Hematopoietic multipotent progenitor cell treated with erythropoietin and hydrocortisone succinate and interleukin-3 and kit ligand, for 4 days (in vitro differentiated cells): ENCODE measurements at regions not wholly inside any gene's neighbourhood (a gene's known extent, or its start where the extent isn't known, plus 50 kb on each side); places are given as distances from the start of the nearest gene placed in this dataset.
"Not testable (repeated sequence)": the region's sequence is repeated elsewhere in the genome, so short reads cannot be mapped to it uniquely, and the experiment has no call there.

Source experiments
- DNase-seq: peaks from one replicate; pipeline ENCODE4 v3.0.0-alpha.2; 2015

DNA sequence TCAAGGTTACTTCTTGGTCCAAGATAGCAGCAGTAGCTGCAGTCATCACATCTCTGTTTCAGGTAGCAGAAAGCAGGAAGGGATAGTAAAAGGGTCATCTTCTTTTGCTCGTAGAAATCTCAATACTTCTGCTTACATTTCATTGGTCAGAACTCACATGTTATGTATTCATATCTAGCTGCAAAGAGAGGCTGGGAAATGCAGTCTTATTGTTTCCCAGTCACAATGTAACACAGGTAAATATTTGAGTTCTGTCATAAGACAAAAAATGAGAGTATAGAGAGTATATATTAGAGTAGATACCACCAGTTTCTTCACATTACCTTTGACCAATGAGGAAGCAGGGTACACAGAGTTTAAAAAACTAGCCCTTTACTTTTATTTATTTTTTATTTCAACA, 132.4 kb upstream of the ITGA6 start:
- DNase-seq = no peak

- no peak for DNase-seq
Measured at GRCh38 chr2:172295677-172296076, 131.7 kb upstream of the ITGA6 start.

- DNase-seq = no peak
Measured at GRCh38 chr2:172296267-172297046, 130.9 kb upstream of the ITGA6 start.

GRCh38 chr2:172297531-172297930, 129.9 kb upstream of the ITGA6 start:
- DNase-seq = no peak

DNA sequence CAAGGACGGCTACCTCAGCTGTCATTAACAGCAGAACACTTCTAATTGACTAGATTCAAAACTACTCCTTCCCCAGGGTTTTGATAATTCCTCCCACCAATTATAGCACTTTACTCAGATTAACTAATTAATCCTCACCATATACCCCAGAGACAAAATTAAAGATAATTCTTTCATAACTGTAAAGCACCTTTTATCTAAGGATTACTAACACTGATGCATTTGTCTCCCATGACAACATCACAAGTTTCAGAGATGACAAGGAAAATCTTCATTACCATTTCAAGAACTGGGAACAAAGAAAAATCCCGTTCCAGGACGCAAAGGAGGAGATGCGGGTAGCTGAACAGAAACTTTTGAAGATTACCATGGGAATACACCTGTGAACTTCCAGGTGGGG, 129.4 kb upstream of the ITGA6 start:
- DNase-seq = no peak

GRCh38 chr2:172299741-172300140, 127.6 kb upstream of the ITGA6 start:
- DNase-seq = no peak

DNA sequence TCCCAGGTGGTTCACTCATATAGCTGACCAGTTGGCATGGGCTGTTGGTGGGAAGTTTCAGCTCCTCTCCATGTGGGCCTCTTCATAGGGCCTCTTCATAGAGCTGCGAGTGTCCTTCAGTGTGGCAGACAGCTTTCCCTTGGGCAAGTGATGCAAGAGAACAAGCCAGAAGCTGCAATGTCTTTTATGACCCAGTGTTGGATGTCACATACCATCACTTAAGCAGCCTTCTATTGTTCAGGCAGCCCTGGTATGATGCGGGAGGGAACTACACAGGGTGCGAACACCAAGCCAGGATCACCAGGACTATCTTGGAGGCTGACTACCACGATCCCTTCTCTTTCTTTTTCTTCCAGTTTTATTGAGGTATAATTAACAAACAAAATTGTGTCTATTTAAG, 126.5 kb upstream of the ITGA6 start:
- no peak for DNase-seq

DNA sequence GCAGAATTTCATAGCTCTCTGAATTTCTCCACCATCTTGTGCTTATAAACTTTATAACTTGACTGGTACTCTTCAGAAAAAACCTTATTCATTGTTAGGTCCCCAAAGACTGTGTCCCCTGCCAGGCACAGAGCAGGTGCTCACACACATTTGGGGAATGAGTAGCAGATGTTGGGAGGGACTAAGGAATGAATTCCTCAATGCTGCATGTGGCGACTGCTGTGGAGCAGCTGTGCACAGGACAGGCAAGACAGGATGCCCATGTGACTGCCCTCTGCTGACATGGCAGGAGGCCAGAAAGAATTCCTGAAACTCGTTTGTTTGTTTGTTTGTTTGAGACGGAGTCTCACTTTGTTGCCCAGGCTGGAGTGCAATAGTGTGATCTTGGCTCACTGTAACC, 122.3 kb upstream of the ITGA6 start:
- no peak for DNase-seq

GRCh38 chr2:172307800-172308199, 119.6 kb upstream of the ITGA6 start:
- DNase-seq = peak; percentile 72

DNA sequence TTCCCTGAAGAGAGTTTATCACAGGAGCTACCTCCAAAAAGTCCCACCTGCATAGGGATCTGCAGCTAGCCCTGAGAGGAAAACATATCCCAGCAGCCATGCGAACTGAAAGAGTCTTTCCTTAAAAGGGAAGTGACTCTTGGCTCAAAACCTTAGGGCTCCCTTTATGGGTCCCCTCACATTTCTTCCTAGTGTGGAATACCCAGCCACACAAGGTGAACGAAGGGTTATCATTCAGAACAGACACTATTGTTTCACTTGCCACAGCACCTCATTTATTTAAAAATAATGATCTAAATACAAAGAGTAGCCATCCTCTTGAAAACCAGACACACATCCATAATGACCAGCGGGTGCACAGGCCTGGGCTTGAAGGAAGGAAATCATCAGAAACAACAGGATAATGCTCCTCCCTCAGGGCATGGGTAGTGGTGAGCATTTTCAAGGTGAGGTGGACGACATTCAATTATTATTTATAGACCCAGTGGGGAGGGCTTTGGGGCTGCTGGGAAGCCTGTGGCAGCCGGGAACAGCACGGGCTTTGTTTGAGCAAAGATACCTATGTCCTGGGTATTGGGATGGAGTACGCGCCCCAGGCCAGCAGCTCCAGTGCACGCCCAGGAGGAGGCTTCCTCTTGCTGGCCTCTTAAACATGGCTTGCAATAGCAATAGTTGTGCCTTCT, 119.0 kb upstream of the ITGA6 start:
- no peak for DNase-seq

DNA sequence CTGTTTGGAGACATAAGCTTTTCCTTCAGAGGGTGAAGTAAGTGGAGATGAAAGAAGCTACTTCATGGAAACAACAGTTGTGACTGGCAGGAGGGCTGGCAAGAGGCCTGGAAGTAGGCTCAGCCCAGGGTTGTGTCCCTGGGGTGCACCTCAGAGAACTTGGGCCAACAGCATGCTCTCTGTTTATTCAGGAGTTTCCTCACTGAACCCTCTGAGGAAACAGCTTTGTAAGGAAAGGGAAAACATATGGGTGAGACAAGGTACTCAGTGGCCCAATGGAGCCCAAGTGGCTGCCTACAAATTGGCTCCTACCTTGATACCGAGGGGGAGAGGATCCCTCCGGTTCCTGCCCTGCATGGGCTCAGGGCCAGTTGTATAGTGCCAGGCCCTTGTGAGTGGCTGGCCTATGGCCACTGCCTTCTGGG, 115.5 kb upstream of the ITGA6 start:
- no peak for DNase-seq

DNA sequence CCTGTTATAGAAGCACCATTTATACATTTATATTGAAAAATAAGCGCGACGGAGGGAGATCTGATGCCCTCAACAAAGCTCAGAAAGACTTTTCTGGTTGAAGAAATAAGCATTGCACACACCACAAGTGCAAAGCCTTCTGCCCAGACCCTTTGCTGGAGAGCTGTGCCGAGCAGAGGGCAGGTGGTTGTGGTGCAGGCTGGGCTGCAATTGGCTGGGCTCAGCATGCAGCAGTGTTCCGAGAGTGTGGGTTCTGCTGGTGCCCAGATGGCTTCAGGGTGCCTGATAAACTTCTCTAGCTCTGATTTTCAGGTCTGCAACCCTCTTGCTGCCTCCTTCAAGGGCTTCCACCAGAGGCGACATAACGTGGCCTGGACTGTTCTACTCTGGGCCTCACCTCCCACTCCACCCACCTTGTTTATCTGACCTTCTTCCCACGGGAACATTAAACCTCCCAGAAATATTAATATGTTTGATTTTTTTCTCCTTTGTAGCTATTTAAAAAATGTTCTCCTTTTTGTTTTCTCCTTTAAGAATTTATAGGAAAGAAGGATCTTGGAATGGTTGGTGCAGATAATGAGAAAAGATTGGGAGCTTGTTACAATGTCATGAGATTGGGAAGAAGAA, 113.6 kb upstream of the ITGA6 start:
- no peak for DNase-seq

DNA sequence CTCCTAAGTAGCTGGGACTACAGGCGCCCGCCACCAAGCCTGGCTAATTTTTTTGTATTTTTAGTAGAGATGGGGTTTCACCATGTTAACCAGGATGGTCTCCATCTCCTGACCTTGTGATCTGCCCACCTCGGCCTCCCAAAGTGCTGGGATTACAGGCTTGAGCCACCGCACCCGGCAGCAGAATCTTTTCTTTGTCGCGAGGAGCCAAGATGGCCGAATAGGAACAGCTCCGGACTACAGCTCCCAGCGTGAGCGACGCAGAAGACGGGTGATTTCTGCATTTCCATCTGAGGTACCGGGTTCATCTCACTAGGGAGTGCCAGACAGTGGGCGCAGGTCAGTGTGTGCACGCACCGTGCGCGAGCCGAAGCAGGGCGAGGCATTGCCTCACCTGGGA, 112.3 kb upstream of the ITGA6 start:
- DNase-seq = not testable (repeated sequence)

GRCh38 chr2:172322049-172322448, 105.3 kb upstream of the ITGA6 start:
- DNase-seq = no peak

- DNase-seq = no peak
Measured at GRCh38 chr2:172323256-172323655, 104.1 kb upstream of the ITGA6 start.

- no peak for DNase-seq
Measured at GRCh38 chr2:172323861-172324597, 103.4 kb upstream of the ITGA6 start.

- no peak for DNase-seq
Measured at GRCh38 chr2:172326211-172326509, 101.2 kb upstream of the ITGA6 start.

DNA sequence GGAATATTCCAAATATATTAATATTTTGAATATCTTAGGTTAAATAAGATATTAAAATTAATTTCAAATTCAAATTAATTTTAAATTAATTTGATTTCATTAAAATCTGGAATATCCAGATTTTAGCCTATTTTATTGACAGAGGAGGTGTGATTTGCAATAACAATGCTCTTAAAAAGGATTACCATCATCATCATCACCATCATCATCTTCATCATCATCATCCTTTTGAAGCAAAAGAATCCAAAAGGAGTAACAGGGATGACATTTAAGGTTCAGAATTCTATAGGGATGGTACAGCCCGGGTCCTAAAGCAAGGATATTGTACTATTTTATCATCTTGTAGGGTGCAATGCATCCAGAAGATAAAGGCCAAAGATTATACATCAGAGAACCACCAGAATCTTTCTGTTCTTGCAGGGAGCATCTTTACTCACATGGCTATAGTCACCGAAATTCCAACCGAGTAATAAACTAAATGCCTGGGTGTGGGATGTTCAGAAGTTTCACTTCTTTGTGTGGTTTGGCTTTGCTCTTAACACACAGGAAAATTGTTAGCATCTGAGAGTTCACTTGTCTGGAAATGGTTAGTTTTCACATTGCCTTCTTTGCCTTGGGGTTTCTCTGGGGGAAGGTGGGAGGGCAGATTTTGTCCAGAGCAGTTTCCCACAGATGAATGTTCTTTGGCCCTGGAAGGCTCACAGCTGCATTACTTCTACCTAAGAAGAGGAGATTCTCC, 99.1 kb upstream of the ITGA6 start:
- no peak for DNase-seq

DNA sequence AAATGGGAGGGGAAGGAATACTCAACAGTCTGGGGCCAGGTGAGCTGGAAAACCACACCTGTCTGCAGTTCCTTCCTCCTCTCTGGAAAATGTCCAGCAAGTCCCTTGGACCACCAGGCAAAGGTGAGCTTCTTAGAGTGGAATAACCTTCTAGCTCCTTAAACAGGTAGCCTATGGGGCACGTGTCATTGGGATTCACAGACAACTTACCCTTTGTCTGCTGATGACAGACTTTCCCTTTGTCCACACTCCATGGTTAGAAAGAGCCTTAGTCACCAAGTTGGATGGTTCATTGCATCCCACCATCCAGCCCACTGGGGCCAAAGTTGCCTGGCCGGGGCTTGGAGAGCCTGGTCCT, 98.0 kb upstream of the ITGA6 start:
- DNase-seq = no peak

DNA sequence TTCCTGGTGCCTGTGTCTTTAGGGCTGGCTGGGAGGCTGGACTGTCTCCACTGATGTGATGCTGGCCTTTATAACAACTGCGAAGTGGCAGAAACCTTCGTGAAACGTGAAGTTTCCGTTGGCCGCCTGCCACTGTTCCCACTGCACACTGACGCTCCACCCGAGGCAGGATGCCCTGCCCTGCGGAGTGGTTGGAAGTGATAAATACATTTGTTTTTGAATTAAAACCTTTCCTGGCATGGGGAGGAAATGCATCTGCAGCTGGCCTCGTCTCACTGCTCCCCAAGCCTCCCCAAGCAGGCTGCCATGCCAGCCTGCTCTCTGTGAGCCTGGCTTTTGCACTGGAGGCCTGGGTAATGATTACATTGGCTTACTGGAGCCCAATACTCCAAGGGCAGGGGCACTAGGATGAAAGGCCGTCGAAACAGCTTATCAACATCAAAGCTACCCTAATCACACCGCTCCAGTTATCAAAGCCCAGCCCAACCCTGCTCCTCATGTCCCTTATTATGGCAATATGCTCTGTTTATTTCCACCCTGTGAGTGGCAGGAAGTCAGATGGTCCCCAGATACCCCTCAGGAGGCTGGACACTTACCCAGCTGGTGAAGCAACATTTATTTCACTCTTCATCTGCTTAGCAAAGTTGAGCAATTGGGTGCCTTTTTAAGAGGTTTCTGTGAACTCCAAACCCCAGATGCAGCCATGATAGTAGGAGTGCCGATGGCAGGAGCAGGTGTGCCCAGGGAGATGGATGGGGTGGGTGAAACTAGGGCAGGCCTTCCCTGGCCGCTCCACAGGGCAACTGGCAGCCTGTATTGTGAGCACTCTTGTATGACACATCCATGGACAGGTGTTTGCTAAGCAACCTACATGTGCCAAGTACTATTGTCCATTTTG, 97.4 kb upstream of the ITGA6 start:
- DNase-seq = peak; percentile 75

- DNase-seq = no peak
Measured at GRCh38 chr2:172332507-172332906, 94.9 kb upstream of the ITGA6 start.
